COLO668 (cell line): ENCODE measurements at regions not wholly inside any gene's neighbourhood (a gene's known extent, or its start where the extent isn't known, plus 50 kb on each side); places are given as distances from the start of the nearest gene placed in this dataset.
"Not testable (repeated sequence)": the region's sequence is repeated elsewhere in the genome, so short reads cannot be mapped to it uniquely, and the experiment has no call there.

Source experiments
- DNase-seq: peaks from one replicate; lab custom pipeline; 2025; ENCODE audit not compliant: unreplicated experiment; lab: John Stamatoyannopoulos, UW

GRCh38 chrX:128992107-128992971 is 531.0 kb downstream of the SMARCA1 start:
- DNase-seq, result no peak

- peak; percentile 54 for DNase-seq
These were observed 547.5 kb downstream of the SMARCA1 start for GRCh38 chrX:128975745-128976144.

- no peak for DNase-seq
These were observed 550.3 kb downstream of the SMARCA1 start for GRCh38 chrX:128973033-128973432.

GRCh38 chrX:128961290-128961689 is 562.0 kb downstream of the SMARCA1 start:
- DNase-seq, result no peak

GRCh38 chrX:128954697-128955096 is 568.6 kb downstream of the SMARCA1 start:
- DNase-seq, result not testable (repeated sequence)

- no peak for DNase-seq
These were observed 592.2 kb downstream of the SMARCA1 start for GRCh38 chrX:128931071-128931470.

GRCh38 chrX:128929271-128930057 is 593.8 kb downstream of the SMARCA1 start:
- peak; percentile 5 for DNase-seq

- DNase-seq, result no peak
These were observed 594.7 kb downstream of the SMARCA1 start for GRCh38 chrX:128928636-128929035.

- DNase-seq, result no peak
These were observed 595.9 kb downstream of the SMARCA1 start for GRCh38 chrX:128927363-128927762.

- DNase-seq, result no peak
These were observed 616.5 kb downstream of the SMARCA1 start for GRCh38 chrX:128906753-128907152.

GRCh38 chrX:128901018-128901417 is 622.3 kb downstream of the SMARCA1 start:
- DNase-seq, result no peak

- DNase-seq, result no peak
These were observed 625.7 kb downstream of the SMARCA1 start for GRCh38 chrX:128897621-128898020.

- DNase-seq, result no peak
These were observed 631.7 kb downstream of the SMARCA1 start for GRCh38 chrX:128891554-128891953.

GRCh38 chrX:128884430-128884829 is 638.9 kb downstream of the SMARCA1 start:
- DNase-seq, result no peak

- DNase-seq, result no peak
These were observed 639.6 kb downstream of the SMARCA1 start for GRCh38 chrX:128883650-128884049.

- DNase-seq, result no peak
These were observed 652.9 kb downstream of the SMARCA1 start for GRCh38 chrX:128870361-128870760.

GRCh38 chrX:128862557-128862956 is 660.7 kb downstream of the SMARCA1 start:
- no peak for DNase-seq

- DNase-seq, result no peak
These were observed 674.9 kb downstream of the SMARCA1 start for GRCh38 chrX:128848374-128848773.

- DNase-seq, result no peak
These were observed 676.9 kb downstream of the SMARCA1 start for GRCh38 chrX:128846385-128846784.

GRCh38 chrX:128818690-128819089 is 704.6 kb downstream of the SMARCA1 start:
- DNase-seq, result no peak

- DNase-seq, result no peak
These were observed 706.4 kb downstream of the SMARCA1 start for GRCh38 chrX:128816919-128817318.

- DNase-seq, result peak; percentile 0
These were observed 715.9 kb downstream of the SMARCA1 start for GRCh38 chrX:128807367-128807766.
